ENCODE measurements at regions not wholly inside any gene's neighbourhood (a gene's known extent, or its start where the extent isn't known, plus 50 kb on each side); places are given as distances from the start of the nearest gene placed in this dataset.

DNA sequence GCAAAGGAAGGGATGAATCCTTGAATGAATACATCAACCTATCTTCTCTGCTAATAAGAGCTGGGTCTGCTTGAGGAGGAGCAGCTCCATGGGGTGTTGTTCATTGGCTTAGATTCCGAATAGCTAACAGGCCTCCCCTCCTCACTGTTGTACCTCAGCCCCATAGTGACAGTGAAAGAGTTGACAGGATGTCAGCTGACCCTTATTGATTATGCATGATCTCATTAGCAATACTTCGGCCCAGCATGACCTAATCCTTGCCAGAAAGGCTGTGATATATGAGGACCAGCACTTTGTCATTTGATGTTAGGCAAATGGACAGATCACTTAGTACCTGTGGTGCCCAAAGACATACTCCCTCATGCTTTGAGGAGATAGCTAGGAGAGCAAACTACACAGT is 1333.7 kb upstream of the CELF4 start:
- no peak for DNase-seq

DNA sequence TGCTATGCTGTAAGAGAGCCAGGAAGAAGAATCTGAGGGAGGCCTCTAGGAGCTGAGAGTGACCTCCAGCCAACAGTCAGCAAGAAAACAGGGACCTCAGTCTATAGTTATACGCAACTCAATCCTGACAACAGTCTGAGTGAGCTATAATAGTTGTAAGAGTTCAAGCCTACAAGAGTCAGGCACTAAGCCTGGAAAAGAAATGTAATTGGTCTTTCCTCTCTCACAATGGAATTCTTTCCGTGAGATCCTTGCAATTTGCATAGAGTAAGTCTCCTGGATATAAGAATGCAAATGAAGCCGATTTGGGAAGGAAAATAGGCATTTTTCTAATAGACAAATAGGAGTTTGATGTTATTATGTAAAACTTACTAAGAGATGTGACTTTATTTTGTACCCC is 1332.6 kb upstream of the CELF4 start:
- no peak for DNase-seq

DNA sequence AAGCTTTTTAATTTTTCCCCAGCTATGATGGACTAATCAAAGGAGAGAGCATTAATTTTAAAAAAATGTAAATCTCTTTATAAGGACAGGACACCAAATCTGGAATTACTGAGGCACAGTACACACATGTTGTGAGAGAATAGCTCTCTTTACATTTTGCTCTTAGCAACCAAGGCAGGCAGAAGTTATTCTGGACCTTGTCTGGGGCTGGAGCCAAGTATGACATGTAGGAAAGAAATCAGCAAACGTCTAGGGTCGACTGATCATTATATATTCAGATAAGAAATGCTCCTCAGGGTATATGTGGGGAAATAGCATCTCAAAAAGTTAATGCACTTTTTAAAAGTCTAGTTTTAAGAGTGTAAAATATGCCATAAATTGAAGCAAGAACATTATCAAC is 1330.0 kb upstream of the CELF4 start:
- no peak for DNase-seq

DNA sequence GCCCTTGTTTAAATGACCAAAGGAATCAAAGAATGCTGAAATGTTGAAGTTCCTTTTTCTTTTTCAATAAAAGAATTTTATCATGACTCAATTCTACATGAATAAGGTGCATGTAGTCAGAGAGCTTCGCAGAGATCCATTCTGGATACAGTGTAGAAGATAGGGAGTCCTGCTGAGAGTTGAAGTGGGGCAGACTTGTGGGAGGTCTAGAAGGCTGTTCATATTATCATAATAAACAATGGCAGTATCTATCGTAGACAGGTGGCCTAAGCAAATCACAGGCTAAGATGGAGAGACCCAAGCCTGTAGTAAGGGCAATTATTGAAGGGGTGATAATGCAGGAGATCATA is 1322.0 kb upstream of the CELF4 start:
- no peak for DNase-seq

DNA sequence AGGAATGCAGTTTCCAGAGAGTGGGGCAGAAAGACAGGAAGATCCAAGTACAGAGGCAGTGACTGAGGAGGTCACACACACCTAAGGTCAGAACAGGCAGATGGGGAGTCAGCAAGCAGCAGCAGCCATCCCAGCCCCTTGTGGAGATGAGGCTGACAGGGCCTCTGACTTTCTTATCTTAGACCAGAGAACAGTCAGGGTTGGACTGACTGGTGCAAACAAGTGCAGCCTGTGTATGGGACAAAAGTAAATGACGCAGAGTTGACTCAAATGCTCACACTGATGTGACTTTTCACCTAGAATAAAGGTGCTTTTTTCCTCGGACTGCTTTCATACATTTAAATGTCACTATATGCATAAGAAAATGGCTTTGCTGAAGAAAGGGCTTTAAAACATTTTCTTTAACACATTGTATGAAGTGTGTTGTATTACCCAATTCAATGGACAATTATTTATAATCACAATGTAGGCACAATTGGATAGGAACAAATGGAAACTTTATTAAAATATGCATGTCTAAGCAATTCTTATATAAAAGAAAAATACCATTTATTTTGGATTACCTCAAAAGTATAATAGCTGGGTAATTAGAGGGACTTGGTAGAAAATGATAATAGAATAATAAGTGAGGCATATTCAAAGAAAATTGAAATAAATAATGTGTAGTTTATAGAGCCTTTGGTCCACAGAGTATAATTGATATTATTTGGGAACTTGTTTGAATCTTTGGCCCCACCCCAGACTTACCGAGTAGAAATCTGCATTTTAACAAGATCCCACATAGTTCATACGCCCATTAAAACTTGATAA is 1321.5 kb upstream of the CELF4 start:
- no peak for DNase-seq

DNA sequence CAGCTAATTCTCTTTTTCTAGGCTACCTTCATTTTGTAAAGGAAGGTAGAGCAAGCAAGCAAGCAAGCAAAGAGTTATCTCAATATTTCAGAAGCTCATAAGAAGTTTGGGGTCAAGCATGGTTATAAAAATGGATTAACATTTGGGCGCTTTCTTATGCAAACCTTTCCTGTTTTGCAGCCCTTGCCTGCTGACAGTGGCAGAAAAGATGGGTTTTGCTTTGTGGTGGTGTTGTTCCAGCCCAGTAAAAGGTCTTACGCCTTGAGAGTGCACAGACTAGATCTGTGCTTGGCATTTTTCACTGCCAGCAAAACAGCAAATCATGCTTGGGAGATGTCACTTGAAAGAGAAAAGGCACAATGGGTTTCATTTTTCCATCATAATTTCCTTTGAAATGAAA is 1320.6 kb upstream of the CELF4 start:
- DNase-seq: no peak

DNA sequence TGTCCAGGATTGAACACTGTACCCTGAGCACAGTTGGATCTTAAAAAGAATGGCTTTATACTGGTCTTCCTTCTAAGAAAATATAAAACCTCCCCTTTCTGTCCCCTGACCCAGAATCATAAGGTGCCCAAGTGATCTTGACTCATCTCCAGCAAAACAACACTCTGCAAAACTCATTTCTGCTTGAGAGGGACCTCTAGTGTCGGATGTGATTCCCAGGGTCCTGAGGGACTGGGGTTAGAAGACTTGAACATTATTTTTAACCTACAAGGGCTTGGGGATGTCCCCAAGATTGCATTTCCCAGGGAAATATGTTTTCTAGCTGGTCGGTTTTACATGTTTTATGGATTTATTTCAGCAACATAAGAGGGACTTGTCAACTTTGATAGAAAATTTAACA is 1318.5 kb upstream of the CELF4 start:
- no peak for DNase-seq

DNA sequence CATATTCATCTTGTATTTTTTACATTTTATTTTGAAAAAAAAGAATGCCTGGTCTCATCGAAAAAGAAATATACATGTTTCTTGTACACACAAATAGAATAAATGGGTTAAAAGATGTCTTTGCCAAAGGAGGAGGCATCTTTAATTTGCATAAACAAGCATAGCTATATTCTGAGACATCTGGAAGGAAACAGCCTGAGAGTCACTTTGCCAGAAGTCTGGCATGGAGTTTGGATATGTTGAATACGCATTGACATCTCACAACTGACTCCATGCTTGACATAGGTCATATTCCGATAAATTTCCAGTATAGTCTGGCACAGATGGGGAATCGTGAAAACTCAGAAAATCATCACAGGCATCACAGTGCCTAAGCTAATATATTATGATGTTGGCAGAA is 1317.5 kb upstream of the CELF4 start:
- no peak for DNase-seq

DNA sequence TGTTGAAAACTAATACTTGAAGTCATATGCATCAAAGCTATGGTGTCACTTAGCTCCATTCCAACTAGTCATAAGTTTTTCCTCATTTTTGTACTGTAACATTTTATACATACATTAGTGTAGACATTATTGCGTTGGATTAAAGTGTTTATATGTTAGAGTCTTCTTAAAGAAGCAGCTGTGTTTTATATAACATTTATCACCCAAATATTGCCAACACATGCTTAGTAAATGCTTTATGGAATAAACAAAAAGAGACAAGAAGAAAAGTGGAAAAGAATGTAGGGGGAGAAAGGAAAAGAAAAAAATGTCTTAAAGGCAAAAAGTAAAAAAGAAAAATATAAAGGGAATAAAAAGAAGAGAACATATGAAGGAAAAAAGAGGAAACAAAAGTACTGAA is 1314.3 kb upstream of the CELF4 start:
- no peak for DNase-seq

DNA sequence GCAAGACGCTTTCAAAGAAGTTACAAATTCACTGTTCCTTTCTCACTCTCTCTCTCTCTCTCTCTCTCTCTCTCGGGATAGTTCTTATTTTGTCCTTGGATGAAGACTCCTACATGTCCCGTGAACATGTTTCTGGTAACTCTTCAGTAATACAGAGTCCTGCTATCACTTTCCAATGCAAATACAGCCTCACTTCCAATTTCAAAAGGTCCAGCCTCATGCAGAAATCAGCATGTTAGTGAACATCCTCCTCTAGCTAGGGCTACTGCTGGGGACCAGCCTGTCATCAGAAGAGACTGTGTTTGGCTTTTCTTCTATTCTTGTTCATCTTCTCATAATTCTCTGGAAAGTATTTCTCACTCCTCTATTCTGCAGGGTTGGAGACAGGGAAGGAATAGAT is 1306.7 kb upstream of the CELF4 start:
- no peak for DNase-seq

DNA sequence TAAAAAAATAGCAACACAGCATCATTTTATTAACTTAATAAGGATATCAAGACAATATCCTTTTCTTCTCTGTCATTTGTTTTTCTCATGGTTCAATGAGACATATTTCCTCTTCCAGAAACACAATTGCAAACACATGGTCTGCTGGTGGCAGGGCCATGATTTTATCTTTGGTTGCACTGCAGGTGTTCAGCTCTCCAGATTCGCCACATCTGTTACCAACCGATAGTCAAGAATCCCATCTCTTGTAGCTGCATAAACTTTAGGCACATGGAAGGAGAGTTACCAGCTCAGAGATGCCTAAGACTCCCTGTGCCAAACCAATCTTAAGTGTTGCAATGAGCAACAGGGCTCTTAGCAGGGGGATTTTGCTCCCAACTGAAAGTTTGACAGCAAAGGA is 1303.2 kb upstream of the CELF4 start:
- no peak for DNase-seq

DNA sequence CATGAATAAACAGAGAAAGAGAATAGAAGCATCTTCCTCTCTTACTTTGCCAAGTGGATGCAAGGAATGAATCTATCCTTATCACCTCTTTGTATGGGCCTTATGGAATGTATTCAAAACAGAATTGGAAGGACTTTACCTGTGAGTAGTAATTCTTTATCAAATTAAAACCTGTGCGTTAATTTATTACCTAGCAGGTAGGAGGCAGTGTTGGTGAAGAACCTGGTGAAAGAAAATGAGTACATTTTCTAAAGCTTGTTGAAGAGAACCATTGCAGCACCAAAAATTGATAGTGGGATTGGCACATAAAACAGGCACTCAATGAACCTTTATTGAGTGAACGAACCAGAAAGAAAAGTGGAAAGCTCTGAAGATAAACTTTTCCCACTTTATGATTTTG is 1302.1 kb upstream of the CELF4 start:
- no peak for DNase-seq

DNA sequence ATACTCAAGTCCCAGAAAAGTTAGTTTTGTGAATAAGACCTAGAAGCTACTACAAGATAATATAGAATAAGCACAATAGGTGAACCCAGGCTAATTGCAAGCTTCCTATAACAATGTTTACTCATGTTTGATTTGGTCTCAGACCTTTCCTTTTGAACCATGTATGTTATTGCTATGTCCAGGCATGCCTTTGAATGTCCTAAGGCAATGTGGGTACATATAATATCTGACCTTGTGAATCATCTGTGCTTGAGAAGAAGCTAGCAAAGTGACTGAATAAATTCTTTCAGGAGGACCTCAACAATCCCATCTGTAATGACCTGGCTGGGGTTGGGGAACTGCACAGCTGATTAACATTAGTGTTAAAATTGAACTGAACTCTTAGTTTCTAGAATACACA is 1285.9 kb upstream of the CELF4 start:
- DNase-seq: no peak

DNA sequence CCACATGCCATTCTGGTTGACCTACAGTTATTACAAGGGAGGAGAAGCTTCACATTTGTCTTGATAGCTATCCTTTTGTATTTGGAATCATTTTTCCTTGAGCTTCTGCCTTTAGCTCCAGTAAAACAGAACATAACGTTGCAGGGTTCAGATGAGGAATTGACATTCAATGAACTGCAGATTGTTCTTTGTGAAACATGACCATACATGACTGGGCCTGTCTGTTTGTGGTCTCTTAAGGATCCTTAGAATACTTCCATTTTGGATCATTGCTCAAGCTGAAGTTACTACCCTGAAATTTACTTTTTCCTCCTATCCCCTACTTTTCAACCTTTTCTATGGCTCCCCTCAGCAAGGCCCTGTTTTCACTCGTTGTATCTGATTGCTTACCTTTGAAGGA is 1281.7 kb upstream of the CELF4 start:
- DNase-seq: no peak

DNA sequence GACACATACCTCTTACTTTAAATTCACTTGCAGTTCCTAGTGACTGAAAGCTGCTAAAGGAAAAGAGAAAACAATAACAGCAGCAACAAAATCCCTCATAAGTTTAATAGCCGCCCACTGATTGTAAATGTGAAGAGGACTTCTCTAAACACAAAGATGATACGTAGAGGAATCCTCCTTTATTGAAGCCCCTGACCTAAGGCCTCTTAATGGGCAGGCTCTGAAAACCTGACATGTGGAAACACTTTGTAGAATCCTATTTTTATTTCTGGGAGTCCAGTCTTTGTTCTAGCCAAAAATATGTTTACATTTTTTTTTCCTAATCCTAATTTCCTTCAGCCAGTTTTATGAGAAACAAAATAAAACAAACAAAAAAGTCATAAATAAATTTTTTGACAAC is 1277.7 kb upstream of the CELF4 start:
- no peak for DNase-seq

DNA sequence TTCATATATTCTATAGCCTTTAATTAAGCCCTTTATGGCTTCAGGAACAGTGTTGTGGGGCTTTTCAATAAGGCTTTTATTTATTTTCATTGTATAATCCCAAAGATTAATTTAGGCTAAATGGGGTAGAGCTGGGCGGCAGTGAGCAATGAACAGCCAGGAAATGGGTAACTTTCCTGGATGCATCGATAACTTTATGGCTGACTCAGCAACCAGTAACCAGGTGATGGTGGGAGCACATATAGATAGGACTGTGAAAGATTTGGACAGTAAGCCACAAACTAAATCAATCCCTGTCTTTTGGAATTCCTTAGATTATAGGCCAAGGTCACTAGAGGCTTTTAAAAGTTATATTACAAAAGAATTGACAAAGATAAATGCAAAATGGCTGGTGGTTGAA is 1260.6 kb upstream of the CELF4 start:
- no peak for DNase-seq

DNA sequence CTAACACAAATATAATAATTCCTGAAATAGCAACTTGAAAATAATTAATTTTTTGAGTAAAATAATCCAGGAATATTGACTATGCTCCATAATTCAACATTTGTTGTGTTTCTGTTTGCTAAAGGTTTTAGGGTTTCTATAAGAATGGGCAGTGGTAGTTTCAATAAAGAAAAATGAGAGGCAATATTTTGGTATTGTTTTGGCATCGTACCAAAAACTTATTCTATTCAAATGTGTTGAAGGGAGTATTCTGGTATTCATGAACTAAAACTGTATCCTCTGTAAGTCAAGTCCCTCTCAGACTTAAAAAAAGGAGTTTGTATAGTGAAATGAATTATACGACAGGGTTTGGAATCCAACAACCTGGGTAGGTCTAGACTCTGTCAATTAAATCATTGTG is 1245.6 kb upstream of the CELF4 start:
- no peak for DNase-seq

DNA sequence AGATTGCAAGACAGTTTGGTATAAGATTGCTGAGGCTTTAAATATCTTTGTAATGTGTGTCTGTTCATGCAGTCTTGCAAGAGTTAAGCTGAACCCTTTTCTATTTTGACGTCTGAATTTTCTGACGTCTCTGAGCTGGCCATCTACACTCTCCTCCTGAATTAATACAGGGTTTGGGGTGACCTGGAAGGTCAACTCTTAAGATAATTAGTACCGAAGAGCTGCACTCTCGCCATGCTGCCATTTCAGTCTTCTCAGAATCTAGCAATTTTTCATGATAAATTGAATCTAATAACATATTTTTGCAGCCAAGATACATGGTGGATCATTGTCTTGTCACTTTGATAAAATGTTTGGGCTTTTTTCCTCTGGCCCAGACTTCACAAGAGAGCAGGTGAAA is 1245.2 kb upstream of the CELF4 start:
- DNase-seq: no peak

DNA sequence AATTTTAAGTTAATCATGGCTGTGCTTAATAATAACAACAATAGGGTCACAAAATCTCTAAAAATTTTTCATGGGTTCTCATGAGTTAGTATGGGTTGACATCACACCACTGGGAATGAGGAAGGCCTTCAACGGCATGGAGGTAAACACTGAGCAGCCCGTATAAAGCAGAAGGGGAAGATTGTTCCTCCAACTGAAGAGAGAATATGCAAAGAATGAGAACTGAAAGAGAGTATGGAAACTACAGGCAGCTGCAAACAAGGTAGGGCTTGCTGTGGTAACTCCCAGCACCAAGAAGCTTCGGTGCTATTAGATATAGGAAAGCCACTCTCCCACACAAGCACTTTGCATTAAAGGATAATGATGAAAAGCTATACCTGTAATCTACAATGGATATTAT is 1242.3 kb upstream of the CELF4 start:
- no peak for DNase-seq

DNA sequence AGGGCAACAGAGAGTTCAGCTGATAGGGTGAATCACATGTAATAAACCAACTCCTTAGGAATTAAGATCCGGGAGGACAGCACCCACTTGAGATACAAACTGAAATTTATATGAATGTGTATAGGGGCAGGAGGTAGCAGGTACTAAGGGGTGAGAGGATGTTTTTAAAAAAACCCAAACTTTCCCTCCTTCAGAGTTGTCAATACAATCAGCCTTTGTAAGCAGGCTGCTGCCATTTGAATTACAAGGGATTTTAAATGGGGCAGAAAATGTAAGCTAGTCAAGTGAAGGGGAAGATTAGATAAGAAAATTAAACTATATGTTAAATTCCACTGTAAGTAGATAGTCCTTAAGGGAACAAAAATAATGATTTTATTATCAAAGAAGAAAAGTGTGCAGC is 1239.7 kb upstream of the CELF4 start:
- DNase-seq: no peak

DNA sequence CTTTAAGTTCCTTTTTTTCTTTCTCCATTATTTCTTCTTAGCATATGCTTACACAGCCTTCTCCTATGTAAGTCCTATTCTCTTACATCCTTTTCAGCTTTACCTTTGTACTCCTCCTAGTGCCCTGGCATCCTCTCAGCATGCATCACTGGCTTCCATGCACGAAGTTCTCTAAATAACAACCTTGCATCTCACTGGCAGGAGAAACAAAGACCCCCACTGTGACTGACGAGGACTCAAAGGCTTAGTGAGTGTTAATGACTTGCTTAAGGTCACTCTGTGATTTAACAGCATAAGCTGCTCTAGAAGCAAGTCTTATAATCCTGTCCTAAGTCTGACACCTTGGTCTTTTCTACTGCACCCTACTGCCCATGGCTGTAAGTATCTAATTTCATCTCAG is 1236.0 kb upstream of the CELF4 start:
- DNase-seq: no peak

DNA sequence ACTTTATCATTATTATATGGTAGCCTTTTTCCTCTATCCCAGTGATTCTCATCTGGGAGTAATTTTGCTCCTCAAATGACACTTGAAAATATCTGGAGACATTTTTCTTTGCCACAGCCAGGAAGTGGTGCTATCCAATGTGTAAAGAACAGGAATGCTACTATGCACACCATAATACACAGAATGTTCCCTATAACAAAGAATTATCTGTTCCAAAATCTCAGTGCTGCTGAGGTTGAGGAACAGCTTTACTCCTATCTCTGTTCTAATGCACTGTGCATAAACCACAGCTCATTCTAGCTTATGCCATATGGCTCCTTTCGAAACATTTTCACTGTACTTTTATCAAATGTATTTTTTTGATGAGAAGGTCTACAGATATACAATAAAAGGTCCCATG is 1231.2 kb upstream of the CELF4 start:
- no peak for DNase-seq

DNA sequence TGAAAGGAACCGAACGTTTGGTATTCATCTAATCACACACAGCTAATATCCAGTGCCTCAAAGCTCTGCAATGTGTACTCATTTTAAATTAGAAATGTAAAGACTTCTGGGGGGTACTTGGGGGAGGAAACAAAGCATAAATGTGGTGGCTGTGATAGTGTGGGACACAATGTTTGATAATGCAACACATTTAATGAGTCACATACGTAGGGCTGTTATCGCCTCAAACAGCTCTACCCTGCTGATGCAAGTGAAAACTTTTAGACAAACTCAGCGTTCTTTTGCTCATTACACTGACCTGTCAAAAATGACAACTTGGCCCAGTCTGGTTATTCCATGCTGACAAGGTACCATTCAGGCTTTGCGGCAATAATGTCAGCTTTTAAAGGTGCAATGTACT is 1227.1 kb upstream of the CELF4 start:
- no peak for DNase-seq

DNA sequence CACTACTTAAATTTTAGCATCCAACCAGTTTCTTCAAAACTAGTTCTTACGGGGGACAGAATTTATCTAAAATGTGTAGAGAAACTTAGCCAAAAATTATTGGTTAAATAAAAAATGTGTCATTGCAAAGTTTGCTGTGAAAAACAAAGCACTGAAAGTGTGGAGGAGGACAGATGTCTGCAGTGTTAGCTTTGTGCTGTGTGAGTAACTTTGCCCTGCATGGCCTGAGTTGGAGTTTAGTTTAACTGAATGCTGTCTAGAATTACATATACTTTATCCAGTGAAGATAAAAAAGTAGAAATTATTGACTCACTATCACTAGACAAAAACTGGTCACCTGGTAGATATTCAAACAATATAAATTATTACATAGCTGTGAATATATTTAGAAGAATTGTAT is 1225.2 kb upstream of the CELF4 start:
- DNase-seq: no peak

DNA sequence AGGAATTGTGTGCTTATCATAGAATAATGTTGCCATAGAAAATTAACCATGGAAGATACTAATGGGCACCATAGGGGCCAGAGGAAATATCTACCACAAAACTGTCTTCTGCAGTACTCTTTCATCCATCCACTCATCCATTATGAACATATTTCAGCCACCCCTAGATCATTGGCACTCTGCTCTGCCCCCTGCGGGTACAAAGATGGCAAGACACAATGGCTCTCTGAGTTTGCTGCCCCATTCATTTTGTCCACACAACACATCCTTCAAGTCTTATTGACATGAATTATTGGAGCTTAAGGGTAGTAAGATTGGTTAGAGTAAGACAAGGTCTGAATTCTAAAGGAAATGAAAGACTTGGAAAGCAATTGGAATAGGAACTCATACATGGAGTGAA is 1224.7 kb upstream of the CELF4 start:
- DNase-seq: no peak

DNA sequence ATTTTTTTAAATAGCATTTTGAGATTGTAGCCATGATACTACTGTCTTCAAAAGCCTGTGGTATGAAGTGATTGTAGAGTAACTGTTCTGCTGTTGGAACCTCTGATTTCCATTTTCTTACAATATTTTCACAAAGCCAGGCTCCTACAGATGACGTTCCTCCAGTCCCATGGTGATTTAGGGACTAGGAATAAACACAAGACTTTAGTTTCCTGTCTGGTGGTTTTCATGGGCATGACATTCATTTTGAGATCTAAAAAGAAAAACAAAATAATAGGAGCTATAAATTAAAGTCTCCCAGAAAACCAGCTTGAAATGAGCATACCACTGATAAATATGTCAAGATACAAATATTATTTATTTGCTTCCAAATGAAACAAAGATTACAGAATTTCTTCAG is 1223.5 kb upstream of the CELF4 start:
- no peak for DNase-seq

Data from NCI-H187 (cell line).